ENCODE measurements at regions not wholly inside any gene's neighbourhood (a gene's known extent, or its start where the extent isn't known, plus 50 kb on each side); places are given as distances from the start of the nearest gene placed in this dataset.
"Not testable (repeated sequence)": the region's sequence is repeated elsewhere in the genome, so short reads cannot be mapped to it uniquely, and the experiment has no call there.

- Histone ChIP-seq H3K27me3 (replicated peaks in 1 of 4; ENCODE audit: control extremely low read depth in 1 of 4, control insufficient read depth in 3 of 4, insufficient read depth in 4 of 4, low read length in 3 of 4) (no peaks in the 10 kb centered on the region), H3K79me2 (ENCODE audit: control insufficient read depth, insufficient read depth, low read length) (no peaks in the 10 kb centered on the region), H3K4me2 (replicated peaks; ENCODE audit: low read depth, low read length, poor library complexity, severe bottlenecking) (no peak overlapping the region), H3K36me3 (replicated peaks in 1 of 2; ENCODE audit: control extremely low read depth in 1 of 2, control insufficient read depth in 1 of 2, extremely low read depth in 1 of 2, insufficient read depth in 2 of 2, low read length in 1 of 2) (no peaks in the 10 kb centered on the region), H3K4me3 (ENCODE audit: control extremely low read depth in 1 of 5, extremely low read depth in 1 of 5, insufficient read depth in 1 of 5, low read depth in 2 of 5, low read length in 4 of 5) (no peak overlapping the region), H3K4me1 (ENCODE audit: control insufficient read depth in 2 of 2, insufficient read depth in 2 of 2, low read length in 2 of 2) (no peaks in the 10 kb centered on the region), H2AFZ (ENCODE audit: insufficient read depth, low read depth, low read length, poor library complexity, severe bottlenecking) (no peak overlapping the region), H3K27ac (ENCODE audit: low read length in 2 of 2) (no peak overlapping the region), H3K9ac (ENCODE audit: low read length) (no peak overlapping the region), H4K20me1 (ENCODE audit: control insufficient read depth, insufficient read depth, low read length, poor library complexity, severe bottlenecking) (no peaks in the 10 kb centered on the region), H3K9me3 (ENCODE audit: control extremely low read depth in 1 of 3, control insufficient read depth in 2 of 3, insufficient read depth in 1 of 3, low read length in 2 of 3) (no peaks in the 10 kb centered on the region)
- DNase-seq = no peak
- no peak for ATAC-seq (ENCODE audit: low read depth)
- TF ChIP-seq EZH2 (IDR thresholded peaks at IDR 0.05; ENCODE audit: borderline replicate concordance, insufficient read depth, low read depth, low read length, poor library complexity, severe bottlenecking) (no peak), CTCF (IDR thresholded peaks at IDR 0.05) (no peak)
- ChIA-PET POLR2A (no interaction called here), CTCF (no interaction called here)
- Mint-ChIP-seq H3K4me1 (no peaks in the 10 kb centered on the region), H3K4me3 (no peak overlapping the region), H3K9me3 (ENCODE audit: insufficient read depth) (no peaks in the 10 kb centered on the region), H3K27ac (no peak overlapping the region), H3K27me3 (peaks cover 12% of the 10 kb centered on the region)
- WGBS (ENCODE audit: insufficient coverage) = 100% methylated on average over 2 of the region's 5 CpGs
- intact Hi-C loops (cut with micrococcal nuclease) = no loop called here
These were observed 249.4 kb downstream of the HNRNPD start for GRCh38 chr4:82124365-82124764.

GRCh38 chr4:82123934-82124333 is 249.9 kb downstream of the HNRNPD start:
- Histone ChIP-seq H3K4me2 (replicated peaks; ENCODE audit: low read depth, low read length, poor library complexity, severe bottlenecking) (no peak overlapping the region), H3K4me3 (ENCODE audit: control extremely low read depth in 1 of 5, extremely low read depth in 1 of 5, insufficient read depth in 1 of 5, low read depth in 2 of 5, low read length in 4 of 5) (no peak overlapping the region), H3K36me3 (replicated peaks in 1 of 2; ENCODE audit: control extremely low read depth in 1 of 2, control insufficient read depth in 1 of 2, extremely low read depth in 1 of 2, insufficient read depth in 2 of 2, low read length in 1 of 2) (no peaks in the 10 kb centered on the region), H3K9me3 (ENCODE audit: control extremely low read depth in 1 of 3, control insufficient read depth in 2 of 3, insufficient read depth in 1 of 3, low read length in 2 of 3) (no peaks in the 10 kb centered on the region), H3K79me2 (ENCODE audit: control insufficient read depth, insufficient read depth, low read length) (no peaks in the 10 kb centered on the region), H4K20me1 (ENCODE audit: control insufficient read depth, insufficient read depth, low read length, poor library complexity, severe bottlenecking) (no peaks in the 10 kb centered on the region), H3K27ac (ENCODE audit: low read length in 2 of 2) (no peak overlapping the region), H3K27me3 (replicated peaks in 1 of 4; ENCODE audit: control extremely low read depth in 1 of 4, control insufficient read depth in 3 of 4, insufficient read depth in 4 of 4, low read length in 3 of 4) (no peaks in the 10 kb centered on the region), H2AFZ (ENCODE audit: insufficient read depth, low read depth, low read length, poor library complexity, severe bottlenecking) (no peak overlapping the region), H3K4me1 (ENCODE audit: control insufficient read depth in 2 of 2, insufficient read depth in 2 of 2, low read length in 2 of 2) (no peaks in the 10 kb centered on the region), H3K9ac (ENCODE audit: low read length) (no peak overlapping the region)
- Mint-ChIP-seq H3K27ac (no peak overlapping the region), H3K4me3 (no peak overlapping the region), H3K4me1 (no peaks in the 10 kb centered on the region), H3K27me3 (peaks cover 7% of the 10 kb centered on the region), H3K9me3 (ENCODE audit: insufficient read depth) (no peaks in the 10 kb centered on the region)
- TF ChIP-seq EZH2 (IDR thresholded peaks at IDR 0.05; ENCODE audit: borderline replicate concordance, insufficient read depth, low read depth, low read length, poor library complexity, severe bottlenecking) (no peak), CTCF (IDR thresholded peaks at IDR 0.05) (no peak)
- POLR2A ChIA-PET = no interaction called here
- ATAC-seq (ENCODE audit: low read depth) (no peak), DNase-seq (peak; percentile 4)
- WGBS (ENCODE audit: insufficient coverage) = 83% methylated on average over 1 of the region's 3 CpGs
- intact Hi-C loops (cut with micrococcal nuclease) = no loop called here
- CTCF ChIA-PET = no interaction called here

GRCh38 chr4:82115183-82115582 is 258.6 kb downstream of the HNRNPD start:
- WGBS (ENCODE audit: insufficient coverage) = 83% methylated on average over 1 of the region's 3 CpGs
- H3K4me3 ChIP-seq (ENCODE audit: control extremely low read depth in 1 of 5, extremely low read depth in 1 of 5, insufficient read depth in 1 of 5, low read depth in 2 of 5, low read length in 4 of 5); H3K9me3 ChIP-seq (ENCODE audit: control extremely low read depth in 1 of 3, control insufficient read depth in 2 of 3, insufficient read depth in 1 of 3, low read length in 2 of 3); H4K20me1 ChIP-seq (ENCODE audit: control insufficient read depth, insufficient read depth, low read length, poor library complexity, severe bottlenecking); H3K27ac Mint-ChIP-seq; H3K9me3 Mint-ChIP-seq (ENCODE audit: insufficient read depth); H3K27me3 ChIP-seq (replicated peaks in 1 of 4; ENCODE audit: control extremely low read depth in 1 of 4, control insufficient read depth in 3 of 4, insufficient read depth in 4 of 4, low read length in 3 of 4); CTCF ChIA-PET; H2AFZ ChIP-seq (ENCODE audit: insufficient read depth, low read depth, low read length, poor library complexity, severe bottlenecking); H3K4me1 Mint-ChIP-seq; ATAC-seq (ENCODE audit: low read depth); H3K27me3 Mint-ChIP-seq; H3K4me1 ChIP-seq (ENCODE audit: control insufficient read depth in 2 of 2, insufficient read depth in 2 of 2, low read length in 2 of 2); H3K4me2 ChIP-seq (replicated peaks; ENCODE audit: low read depth, low read length, poor library complexity, severe bottlenecking); POLR2A ChIA-PET; H3K79me2 ChIP-seq (ENCODE audit: control insufficient read depth, insufficient read depth, low read length); H3K36me3 ChIP-seq (replicated peaks in 1 of 2; ENCODE audit: control extremely low read depth in 1 of 2, control insufficient read depth in 1 of 2, extremely low read depth in 1 of 2, insufficient read depth in 2 of 2, low read length in 1 of 2); intact Hi-C loops (cut with micrococcal nuclease); H3K9ac ChIP-seq (ENCODE audit: low read length); H3K4me3 Mint-ChIP-seq; DNase-seq; H3K27ac ChIP-seq (ENCODE audit: low read length in 2 of 2): not testable (repeated sequence)
